ENCODE measurements at regions not wholly inside any gene's neighbourhood (a gene's known extent, or its start where the extent isn't known, plus 50 kb on each side); places are given as distances from the start of the nearest gene placed in this dataset.

- TF ChIP-seq, protein P1, sequence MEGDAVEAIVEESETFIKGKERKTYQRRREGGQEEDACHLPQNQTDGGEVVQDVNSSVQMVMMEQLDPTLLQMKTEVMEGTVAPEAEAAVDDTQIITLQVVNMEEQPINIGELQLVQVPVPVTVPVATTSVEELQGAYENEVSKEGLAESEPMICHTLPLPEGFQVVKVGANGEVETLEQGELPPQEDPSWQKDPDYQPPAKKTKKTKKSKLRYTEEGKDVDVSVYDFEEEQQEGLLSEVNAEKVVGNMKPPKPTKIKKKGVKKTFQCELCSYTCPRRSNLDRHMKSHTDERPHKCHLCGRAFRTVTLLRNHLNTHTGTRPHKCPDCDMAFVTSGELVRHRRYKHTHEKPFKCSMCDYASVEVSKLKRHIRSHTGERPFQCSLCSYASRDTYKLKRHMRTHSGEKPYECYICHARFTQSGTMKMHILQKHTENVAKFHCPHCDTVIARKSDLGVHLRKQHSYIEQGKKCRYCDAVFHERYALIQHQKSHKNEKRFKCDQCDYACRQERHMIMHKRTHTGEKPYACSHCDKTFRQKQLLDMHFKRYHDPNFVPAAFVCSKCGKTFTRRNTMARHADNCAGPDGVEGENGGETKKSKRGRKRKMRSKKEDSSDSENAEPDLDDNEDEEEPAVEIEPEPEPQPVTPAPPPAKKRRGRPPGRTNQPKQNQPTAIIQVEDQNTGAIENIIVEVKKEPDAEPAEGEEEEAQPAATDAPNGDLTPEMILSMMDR (IDR thresholded peaks at IDR 0.05; ENCODE audit: low read depth, low read length, missing control alignments): no peak
- no peak for DNase-seq (ENCODE audit: low read depth)
- no peak overlapping the region for H3K4me3 ChIP-seq (ENCODE audit: low read depth, low read length)
These were observed 89.9 kb upstream of the ADAMTSL1 start for GRCh38 chr9:18384066-18384465.

- TF ChIP-seq, protein P1 (IDR thresholded peaks at IDR 0.05; ENCODE audit: low read depth, low read length, missing control alignments): no peak
- H3K4me3 ChIP-seq (ENCODE audit: low read depth, low read length): no peak overlapping the region
- no peak for DNase-seq (ENCODE audit: low read depth)
These were observed 88.1 kb upstream of the ADAMTSL1 start for GRCh38 chr9:18385696-18386490.

DNA sequence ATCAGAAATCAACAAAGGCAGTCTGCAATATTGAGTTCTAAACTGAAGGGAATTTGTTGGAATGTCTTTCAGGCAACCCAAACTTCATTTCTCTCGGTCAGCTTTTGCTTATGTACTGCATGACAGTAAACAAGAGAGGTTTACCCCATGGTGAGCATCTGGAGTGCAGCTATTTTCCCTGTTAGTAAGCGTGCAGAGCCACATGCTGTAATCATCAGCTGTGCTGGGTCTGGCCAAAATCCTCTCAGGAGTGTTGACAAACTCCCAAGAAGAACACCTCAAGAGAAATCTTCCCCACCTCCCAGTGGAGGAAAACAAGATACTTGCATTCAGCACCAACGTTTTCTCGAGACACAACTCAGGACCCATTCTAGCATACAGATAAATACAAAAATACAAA lies 83.6 kb upstream of the ADAMTSL1 start:
- TF ChIP-seq, protein P1 (IDR thresholded peaks at IDR 0.05; ENCODE audit: low read depth, low read length, missing control alignments): no peak
- H3K4me3 ChIP-seq (ENCODE audit: low read depth, low read length): no peak overlapping the region
- DNase-seq (ENCODE audit: low read depth): no peak

GRCh38 chr9:18393340-18394130 lies 80.4 kb upstream of the ADAMTSL1 start:
- TF ChIP-seq, protein P1 (IDR thresholded peaks at IDR 0.05; ENCODE audit: low read depth, low read length, missing control alignments): no peak
- H3K4me3 ChIP-seq (ENCODE audit: low read depth, low read length): no peak overlapping the region
- DNase-seq (ENCODE audit: low read depth): no peak

DNA sequence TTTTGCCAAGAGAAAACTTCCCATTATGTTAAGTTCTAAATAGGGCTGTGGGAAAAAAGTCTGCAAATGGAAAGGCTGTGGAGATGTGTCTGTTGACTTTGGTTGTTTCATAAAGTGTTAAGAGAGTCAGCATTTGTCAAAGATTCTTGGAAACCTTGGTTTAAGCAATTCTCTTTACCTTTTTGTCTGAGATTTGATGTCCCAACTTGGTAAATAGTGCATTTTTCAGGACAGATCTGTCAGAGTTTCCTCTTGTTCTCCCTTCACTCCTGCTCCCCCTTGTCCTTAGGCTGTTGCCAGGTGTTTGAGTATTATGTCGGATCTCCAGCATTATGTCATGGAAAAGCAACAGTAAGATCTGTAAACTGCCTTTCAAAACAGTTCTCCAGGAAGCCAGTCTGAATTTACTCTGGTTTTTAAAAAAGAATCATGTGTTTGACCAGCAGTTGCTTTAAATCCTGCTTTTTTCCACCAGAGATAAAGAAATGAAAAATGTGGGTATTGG lies 79.1 kb upstream of the ADAMTSL1 start:
- TF ChIP-seq, protein P1 (IDR thresholded peaks at IDR 0.05; ENCODE audit: low read depth, low read length, missing control alignments): no peak
- H3K4me3 ChIP-seq (ENCODE audit: low read depth, low read length): no peak overlapping the region
- no peak for DNase-seq (ENCODE audit: low read depth)

GRCh38 chr9:18396102-18396728 lies 77.7 kb upstream of the ADAMTSL1 start:
- no peak for DNase-seq (ENCODE audit: low read depth)
- no peak overlapping the region for H3K4me3 ChIP-seq (ENCODE audit: low read depth, low read length)
- TF ChIP-seq, protein P1 (IDR thresholded peaks at IDR 0.05; ENCODE audit: low read depth, low read length, missing control alignments): no peak
